Fibroblast of mammary gland (primary cell): ENCODE measurements at regions not wholly inside any gene's neighbourhood (a gene's known extent, or its start where the extent isn't known, plus 50 kb on each side); places are given as distances from the start of the nearest gene placed in this dataset.

Experiments
- DNase-seq: peaks from one replicate; pipeline ENCODE4 v3.0.0-alpha.2; 2010; ENCODE audit warnings: low read depth
- H3K4me3 ChIP-seq: 2 replicates; pipeline ENCODE4 v1.5.1; 2011; ENCODE audit warnings: low read depth, mild to moderate bottlenecking, low read length, moderate library complexity; ENCODE audit not compliant: control insufficient read depth
- CTCF ChIP-seq: conservative IDR thresholded peaks from 2 replicates; pipeline ENCODE4 v1.5.1; 2011; ENCODE audit warnings: low read depth, low read length, inconsistent platforms; ENCODE audit not compliant: control insufficient read depth, insufficient read depth

GRCh38 chr12:30030693-30031374, 247.1 kb upstream of the TMTC1 start:
- DNase-seq: no peak
- no peak for TF ChIP-seq CTCF
- H3K4me3 ChIP-seq: no peak overlapping the region

GRCh38 chr12:30026621-30027234, 243.0 kb upstream of the TMTC1 start:
- TF ChIP-seq CTCF: no peak
- peak; percentile 60 for DNase-seq
- H3K4me3 ChIP-seq: no peak overlapping the region

- no peak for DNase-seq
- H3K4me3 ChIP-seq: no peak overlapping the region
- TF ChIP-seq CTCF: no peak
These were observed 241.6 kb upstream of the TMTC1 start for GRCh38 chr12:30025317-30025716.

- no peak for TF ChIP-seq CTCF
- DNase-seq: no peak
These were observed 239.4 kb upstream of the TMTC1 start for GRCh38 chr12:30023186-30023585.

GRCh38 chr12:30021051-30021833, 237.5 kb upstream of the TMTC1 start:
- no peak for TF ChIP-seq CTCF
- no peak overlapping the region for H3K4me3 ChIP-seq
- DNase-seq: peak; percentile 48

More at GRCh38 chr12:30023186-30023585, 239.4 kb upstream of the TMTC1 start:
- H3K4me3 ChIP-seq: no peak overlapping the region

GRCh38 chr12:30019366-30020140, 235.8 kb upstream of the TMTC1 start:
- no peak overlapping the region for H3K4me3 ChIP-seq
- DNase-seq: no peak
- no peak for TF ChIP-seq CTCF
